ENCODE measurements at regions not wholly inside any gene's neighbourhood (a gene's known extent, or its start where the extent isn't known, plus 50 kb on each side); places are given as distances from the start of the nearest gene placed in this dataset.

- Mint-ChIP-seq H3K27me3 (no peaks in the 10 kb centered on the region), H3K4me3 (no peak overlapping the region), H3K36me3 (ENCODE audit: low read depth) (no peaks in the 10 kb centered on the region), H3K9me3 (peaks cover 16% of the 10 kb centered on the region), H3K27ac (no peak overlapping the region), H3K4me1 (ENCODE audit: low read depth) (no peaks in the 10 kb centered on the region)
- no peak overlapping the region for H3K27ac ChIP-seq (ENCODE audit: low read depth in 1 of 2, low read length in 2 of 2)
- ATAC-seq (ENCODE audit: poor library complexity) (no peak), DNase-seq (no peak)
- no peak overlapping the region for H3K4me3 ChIP-seq (ENCODE audit: low read length)
- H3K27me3 ChIP-seq (ENCODE audit: control insufficient read depth in 1 of 2, insufficient read depth in 2 of 2, low read length in 2 of 2), result no peaks in the 10 kb centered on the region
- POLR2A ChIA-PET, result no interaction called here
- TF ChIP-seq, protein P1, sequence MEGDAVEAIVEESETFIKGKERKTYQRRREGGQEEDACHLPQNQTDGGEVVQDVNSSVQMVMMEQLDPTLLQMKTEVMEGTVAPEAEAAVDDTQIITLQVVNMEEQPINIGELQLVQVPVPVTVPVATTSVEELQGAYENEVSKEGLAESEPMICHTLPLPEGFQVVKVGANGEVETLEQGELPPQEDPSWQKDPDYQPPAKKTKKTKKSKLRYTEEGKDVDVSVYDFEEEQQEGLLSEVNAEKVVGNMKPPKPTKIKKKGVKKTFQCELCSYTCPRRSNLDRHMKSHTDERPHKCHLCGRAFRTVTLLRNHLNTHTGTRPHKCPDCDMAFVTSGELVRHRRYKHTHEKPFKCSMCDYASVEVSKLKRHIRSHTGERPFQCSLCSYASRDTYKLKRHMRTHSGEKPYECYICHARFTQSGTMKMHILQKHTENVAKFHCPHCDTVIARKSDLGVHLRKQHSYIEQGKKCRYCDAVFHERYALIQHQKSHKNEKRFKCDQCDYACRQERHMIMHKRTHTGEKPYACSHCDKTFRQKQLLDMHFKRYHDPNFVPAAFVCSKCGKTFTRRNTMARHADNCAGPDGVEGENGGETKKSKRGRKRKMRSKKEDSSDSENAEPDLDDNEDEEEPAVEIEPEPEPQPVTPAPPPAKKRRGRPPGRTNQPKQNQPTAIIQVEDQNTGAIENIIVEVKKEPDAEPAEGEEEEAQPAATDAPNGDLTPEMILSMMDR (IDR thresholded peaks at IDR 0.05), result no peak
- intact Hi-C loops (cut with DNase I, micrococcal nuclease), result no loop called here
- H3K4me1 ChIP-seq (ENCODE audit: insufficient read depth, low read length), result no peaks in the 10 kb centered on the region
- peaks cover 0 to 7% of the 10 kb centered on the region in 2 experiments for H3K9me3 ChIP-seq (ENCODE audit: control insufficient read depth in 1 of 2, insufficient read depth in 1 of 2, low read length in 2 of 2)
- CTCF ChIA-PET, result no interaction called here
- no peaks in the 10 kb centered on the region for H3K36me3 ChIP-seq (ENCODE audit: insufficient read depth, low read length)
These were observed 148.8 kb upstream of the E2F7 start for GRCh38 chr12:77214136-77214535.

GRCh38 chr12:77213319-77213718, 147.9 kb upstream of the E2F7 start:
- Mint-ChIP-seq H3K9me3 (peaks cover 16% of the 10 kb centered on the region), H3K4me1 (ENCODE audit: low read depth) (no peaks in the 10 kb centered on the region), H3K27me3 (no peaks in the 10 kb centered on the region), H3K36me3 (ENCODE audit: low read depth) (no peaks in the 10 kb centered on the region), H3K4me3 (no peak overlapping the region), H3K27ac (no peak overlapping the region)
- H3K4me3 ChIP-seq (ENCODE audit: low read length), result no peak overlapping the region
- no peaks in the 10 kb centered on the region for H3K36me3 ChIP-seq (ENCODE audit: insufficient read depth, low read length)
- intact Hi-C loops (cut with DNase I, micrococcal nuclease), result no loop called here
- no peaks in the 10 kb centered on the region for H3K27me3 ChIP-seq (ENCODE audit: control insufficient read depth in 1 of 2, insufficient read depth in 2 of 2, low read length in 2 of 2)
- peaks cover 0 to 7% of the 10 kb centered on the region in 2 experiments for H3K9me3 ChIP-seq (ENCODE audit: control insufficient read depth in 1 of 2, insufficient read depth in 1 of 2, low read length in 2 of 2)
- DNase-seq, result no peak
- ChIA-PET POLR2A (no interaction called here), CTCF (no interaction called here)
- no peak for ATAC-seq (ENCODE audit: poor library complexity)
- TF ChIP-seq, protein P1 (IDR thresholded peaks at IDR 0.05), result no peak
- no peak overlapping the region for H3K27ac ChIP-seq (ENCODE audit: low read depth in 1 of 2, low read length in 2 of 2)
- no peaks in the 10 kb centered on the region for H3K4me1 ChIP-seq (ENCODE audit: insufficient read depth, low read length)

GRCh38 chr12:77210724-77211123, 145.4 kb upstream of the E2F7 start:
- Histone ChIP-seq H3K36me3 (ENCODE audit: insufficient read depth, low read length) (no peaks in the 10 kb centered on the region), H3K27me3 (ENCODE audit: control insufficient read depth in 1 of 2, insufficient read depth in 2 of 2, low read length in 2 of 2) (no peaks in the 10 kb centered on the region), H3K4me1 (ENCODE audit: insufficient read depth, low read length) (no peaks in the 10 kb centered on the region), H3K9me3 (ENCODE audit: control insufficient read depth in 1 of 2, insufficient read depth in 1 of 2, low read length in 2 of 2) (no peaks in the 10 kb centered on the region), H3K4me3 (ENCODE audit: low read length) (no peak overlapping the region), H3K27ac (ENCODE audit: low read depth in 1 of 2, low read length in 2 of 2) (no peak overlapping the region)
- no peak overlapping the region for H3K27ac Mint-ChIP-seq
- CTCF ChIA-PET, result no interaction called here
- intact Hi-C loops (cut with DNase I, micrococcal nuclease), result no loop called here
- ATAC-seq (ENCODE audit: poor library complexity) (no peak), DNase-seq (no peak)
- H3K4me3 Mint-ChIP-seq, result no peak overlapping the region
- POLR2A ChIA-PET, result no interaction called here
- H3K9me3 Mint-ChIP-seq, result peaks cover 16% of the 10 kb centered on the region
- no peaks in the 10 kb centered on the region for H3K4me1 Mint-ChIP-seq (ENCODE audit: low read depth)
- TF ChIP-seq, protein P1 (IDR thresholded peaks at IDR 0.05), result no peak
- no peaks in the 10 kb centered on the region for H3K27me3 Mint-ChIP-seq
- H3K36me3 Mint-ChIP-seq (ENCODE audit: low read depth), result no peaks in the 10 kb centered on the region

All from CD4-positive, alpha-beta T cell (primary cell).